Brain microvascular endothelial cell (primary cell): ENCODE measurements at regions not wholly inside any gene's neighbourhood (a gene's known extent, or its start where the extent isn't known, plus 50 kb on each side); places are given as distances from the start of the nearest gene placed in this dataset.

Experiments
- DNase-seq: peaks from one replicate; pipeline ENCODE4 v3.0.0-alpha.2; 2020
- H3K27ac ChIP-seq: fragments of 250-450 bp; sonication (Bioruptor Pico); 2 replicates; pipeline ENCODE4 v1.5.1; 2020; ENCODE audit warnings: mild to moderate bottlenecking, moderate library complexity
- H3K27me3 ChIP-seq: fragments of 250-450 bp; sonication (Bioruptor Pico); replicated peaks from 2 replicates; pipeline ENCODE4 v1.5.1; 2020; ENCODE audit warnings: mild to moderate bottlenecking
- H3K36me3 ChIP-seq: fragments of 250-450 bp; sonication (Bioruptor Pico); replicated peaks from 2 replicates; pipeline ENCODE4 v1.5.1; 2020; ENCODE audit warnings: mild to moderate bottlenecking
- H3K4me3 ChIP-seq: 2 replicates; pipeline ENCODE4 v1.5.1; 2011; ENCODE audit warnings: low read depth, mild to moderate bottlenecking, control low read depth, low read length, moderate library complexity
- in situ Hi-C: cut with HindIII; loops from 2 replicates; pipeline ENCODE4 v1.10.0; 2017; ENCODE audit warnings: low sequenced_read_pairs, low pct_ligation_motif_present
- TF ChIP-seq, protein P1 (sequence below): IDR thresholded peaks from 2 replicates; pipeline ENCODE4 v1.5.1; 2011; ENCODE audit warnings: low read depth, mild to moderate bottlenecking, moderate library complexity, low read length, control low read depth, inconsistent platforms; ENCODE audit errors: missing control alignments

DNA sequence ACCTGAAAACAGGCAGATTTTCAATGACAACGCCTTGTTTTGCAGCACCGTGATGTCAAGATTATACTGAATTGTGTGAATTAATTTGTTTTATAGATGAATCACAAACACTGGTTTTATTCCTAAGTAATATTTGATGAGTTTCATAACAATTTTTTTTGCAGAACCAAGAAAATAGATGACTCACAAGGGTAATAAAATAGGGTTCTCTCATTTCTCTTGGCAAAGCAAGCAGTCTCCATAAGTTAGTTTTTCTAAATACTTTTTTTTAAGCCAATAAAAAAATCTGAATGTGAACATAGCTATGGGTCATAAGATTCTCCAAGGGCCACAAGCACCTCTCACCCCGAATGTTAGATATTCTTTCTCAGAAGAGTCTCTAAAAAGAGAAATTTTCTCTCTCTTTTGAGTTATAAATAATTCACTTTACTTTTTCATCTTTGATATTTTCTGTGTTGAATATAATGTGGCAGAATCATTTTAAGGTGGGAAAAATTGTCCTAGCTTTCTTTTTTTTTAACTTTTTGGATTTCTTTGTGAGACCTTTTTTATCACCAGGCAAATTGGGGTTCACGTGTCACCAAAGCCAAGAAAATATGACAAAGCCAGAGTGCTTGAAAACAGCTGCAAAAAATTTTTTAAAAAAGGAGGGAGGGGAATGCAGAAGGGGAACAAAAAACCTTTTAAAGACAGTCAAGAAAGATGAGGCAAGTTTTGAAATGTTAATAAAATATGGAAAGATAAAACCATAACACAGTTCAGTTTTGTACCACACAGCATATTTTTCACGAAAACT lies 174.6 kb upstream of the DAPK1 start:
- no peaks in the 10 kb centered on the region for H3K27me3 ChIP-seq
- no peak overlapping the region for H3K4me3 ChIP-seq
- TF ChIP-seq, protein P1, sequence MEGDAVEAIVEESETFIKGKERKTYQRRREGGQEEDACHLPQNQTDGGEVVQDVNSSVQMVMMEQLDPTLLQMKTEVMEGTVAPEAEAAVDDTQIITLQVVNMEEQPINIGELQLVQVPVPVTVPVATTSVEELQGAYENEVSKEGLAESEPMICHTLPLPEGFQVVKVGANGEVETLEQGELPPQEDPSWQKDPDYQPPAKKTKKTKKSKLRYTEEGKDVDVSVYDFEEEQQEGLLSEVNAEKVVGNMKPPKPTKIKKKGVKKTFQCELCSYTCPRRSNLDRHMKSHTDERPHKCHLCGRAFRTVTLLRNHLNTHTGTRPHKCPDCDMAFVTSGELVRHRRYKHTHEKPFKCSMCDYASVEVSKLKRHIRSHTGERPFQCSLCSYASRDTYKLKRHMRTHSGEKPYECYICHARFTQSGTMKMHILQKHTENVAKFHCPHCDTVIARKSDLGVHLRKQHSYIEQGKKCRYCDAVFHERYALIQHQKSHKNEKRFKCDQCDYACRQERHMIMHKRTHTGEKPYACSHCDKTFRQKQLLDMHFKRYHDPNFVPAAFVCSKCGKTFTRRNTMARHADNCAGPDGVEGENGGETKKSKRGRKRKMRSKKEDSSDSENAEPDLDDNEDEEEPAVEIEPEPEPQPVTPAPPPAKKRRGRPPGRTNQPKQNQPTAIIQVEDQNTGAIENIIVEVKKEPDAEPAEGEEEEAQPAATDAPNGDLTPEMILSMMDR: no peak
- no peaks in the 10 kb centered on the region for H3K36me3 ChIP-seq
- in situ Hi-C loops: no loop called here
- H3K27ac ChIP-seq: no peak overlapping the region
- no peak for DNase-seq

DNA sequence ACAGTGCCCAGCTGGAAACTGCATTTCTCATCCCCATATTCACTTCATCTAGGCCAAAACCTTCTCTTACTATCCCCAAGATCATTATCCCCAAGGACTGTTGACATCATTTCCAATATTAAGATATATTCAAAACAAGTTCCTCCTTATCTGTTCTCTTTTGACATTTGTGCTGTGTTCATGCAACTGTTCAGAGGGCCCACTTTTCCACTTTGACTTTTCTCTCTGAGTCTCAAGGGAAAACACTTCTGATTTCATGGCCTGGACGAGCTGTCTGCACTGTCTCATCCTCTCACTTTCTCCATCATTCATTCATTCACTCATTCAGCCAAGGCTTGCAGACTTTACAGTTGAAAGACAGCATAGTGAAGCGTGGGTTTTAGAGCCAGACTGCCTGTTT lies 173.7 kb upstream of the DAPK1 start:
- TF ChIP-seq, protein P1: no peak
- Histone ChIP-seq H3K27ac (no peak overlapping the region), H3K36me3 (no peaks in the 10 kb centered on the region), H3K4me3 (no peak overlapping the region), H3K27me3 (no peaks in the 10 kb centered on the region)
- DNase-seq: no peak
- in situ Hi-C loops: no loop called here

DNA sequence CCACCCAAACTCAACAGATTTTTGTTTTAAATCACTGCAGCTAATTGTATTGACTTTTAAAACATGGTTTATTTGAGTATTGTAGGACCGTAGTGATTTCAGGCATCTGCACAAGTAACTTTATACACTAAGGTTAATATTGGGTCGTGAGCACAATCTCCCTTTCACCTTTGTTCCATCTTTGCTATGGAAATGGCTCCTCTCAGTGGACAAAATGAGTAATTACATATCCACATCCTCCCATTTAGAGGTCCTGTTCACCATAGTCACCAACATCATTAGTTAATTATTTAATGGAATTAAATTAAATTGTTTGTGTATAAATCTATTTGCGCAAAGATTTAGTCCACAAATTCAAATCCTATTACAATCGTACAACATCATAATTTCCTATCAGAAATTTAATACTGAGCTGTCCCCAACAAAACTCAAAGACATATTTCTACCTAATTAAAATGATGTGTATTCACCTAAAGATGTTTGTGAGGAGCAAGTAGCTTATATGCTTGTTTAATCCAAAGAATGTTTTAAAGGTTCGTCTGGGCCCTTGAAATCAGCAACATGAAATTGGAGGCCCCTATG lies 173.0 kb upstream of the DAPK1 start:
- in situ Hi-C loops: loop anchor here (25.0 kb wide), 1 partner anchor 338 kb away; no protein-coding TSS in a partner anchor
- H3K27me3 ChIP-seq: no peaks in the 10 kb centered on the region
- no peak overlapping the region for H3K4me3 ChIP-seq
- peak; percentile 32 for DNase-seq
- no peak overlapping the region for H3K27ac ChIP-seq
- TF ChIP-seq, protein P1: peak; percentile 50
- H3K36me3 ChIP-seq: no peaks in the 10 kb centered on the region

DNA sequence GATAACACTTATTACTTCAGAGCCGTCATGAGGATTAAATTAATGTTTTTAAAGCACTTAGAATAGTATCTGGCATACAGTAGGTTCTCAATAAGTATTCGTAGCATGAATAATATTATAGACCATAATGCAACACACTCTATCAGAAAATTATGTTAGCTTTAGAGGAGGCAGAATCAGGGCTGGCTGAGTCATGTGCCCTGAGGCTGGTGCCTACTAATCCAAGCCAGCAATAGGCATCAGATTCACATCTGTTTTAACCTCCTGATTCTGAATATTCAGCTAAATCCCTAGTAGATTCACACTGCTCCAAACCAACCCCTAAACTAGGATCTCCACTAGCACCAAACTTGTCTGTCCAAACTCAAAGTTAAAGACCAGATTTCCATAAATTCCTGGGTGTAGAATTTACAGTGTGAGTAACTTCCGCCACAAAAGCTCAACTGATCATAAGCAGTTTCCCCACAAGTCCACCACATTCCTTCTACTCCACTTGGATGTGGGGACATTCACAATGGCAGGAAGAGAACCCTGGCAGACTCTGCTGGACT lies 170.0 kb upstream of the DAPK1 start:
- Histone ChIP-seq H3K4me3 (no peak overlapping the region), H3K36me3 (no peaks in the 10 kb centered on the region), H3K27ac (no peak overlapping the region), H3K27me3 (no peaks in the 10 kb centered on the region)
- in situ Hi-C loops: loop anchor here (25.0 kb wide), 1 partner anchor 335 kb away; no protein-coding TSS in a partner anchor
- no peak for DNase-seq
- TF ChIP-seq, protein P1: no peak

DNA sequence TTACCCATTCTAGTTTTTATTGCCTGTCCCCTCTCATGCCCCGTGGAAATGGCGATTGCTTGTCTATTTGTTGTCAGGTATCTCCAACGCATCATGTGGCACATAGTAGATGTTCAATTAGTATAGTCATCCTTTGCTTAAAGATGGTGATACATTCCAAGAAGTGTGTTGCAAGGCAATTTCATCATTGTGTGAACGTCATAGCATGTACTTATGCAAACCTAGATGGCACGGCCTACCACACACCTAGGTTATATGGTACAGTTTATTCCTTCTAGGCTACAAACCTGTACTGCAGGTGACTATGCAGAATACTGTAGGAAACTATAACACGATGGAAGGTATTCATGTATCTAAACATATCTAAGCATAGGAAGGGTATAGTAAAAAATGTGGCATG lies 163.9 kb upstream of the DAPK1 start:
- TF ChIP-seq, protein P1: no peak
- Histone ChIP-seq H3K4me3 (no peak overlapping the region), H3K27ac (no peak overlapping the region), H3K27me3 (no peaks in the 10 kb centered on the region), H3K36me3 (no peaks in the 10 kb centered on the region)
- in situ Hi-C loops: loop anchor here (25.0 kb wide), 1 partner anchor 328 kb away; no protein-coding TSS in a partner anchor
- no peak for DNase-seq
